Kidney capillary endothelial cell (primary cell): ENCODE measurements at regions not wholly inside any gene's neighbourhood (a gene's known extent, or its start where the extent isn't known, plus 50 kb on each side); places are given as distances from the start of the nearest gene placed in this dataset.

ENCODE experiments used
- DNase-seq: peaks from one replicate; pipeline ENCODE4 v3.0.0-alpha.2; 2018; ENCODE audit warnings: low spot score

DNA sequence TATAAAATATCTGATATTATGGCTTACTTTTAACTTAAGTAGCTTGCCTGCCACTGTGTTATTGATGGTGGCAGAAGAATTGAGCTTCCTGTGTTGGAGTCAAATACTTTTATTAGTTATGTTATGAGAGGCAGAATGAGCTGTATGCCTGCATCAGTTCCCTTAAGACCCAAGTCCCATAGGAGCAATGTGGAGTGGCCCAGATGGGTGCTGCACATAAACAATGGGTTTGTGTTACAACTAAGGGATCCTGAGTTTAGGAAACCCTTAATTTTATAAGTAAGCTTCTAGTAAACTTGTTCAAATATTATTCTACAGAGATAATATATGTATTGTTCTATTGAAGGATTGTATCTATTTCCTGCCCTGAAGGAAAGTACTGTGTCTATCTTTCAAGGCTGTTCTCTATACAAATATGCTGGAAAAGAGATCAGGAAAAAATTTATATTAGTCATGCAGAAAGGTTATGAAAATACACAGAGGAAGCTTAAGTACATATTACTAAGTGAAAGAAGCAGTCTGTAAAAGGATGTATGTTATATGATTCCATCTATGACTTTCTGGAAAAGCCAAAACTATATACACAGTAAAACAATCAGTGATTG is 2018.0 kb upstream of the PCDH20 start:
- no peak for DNase-seq

DNA sequence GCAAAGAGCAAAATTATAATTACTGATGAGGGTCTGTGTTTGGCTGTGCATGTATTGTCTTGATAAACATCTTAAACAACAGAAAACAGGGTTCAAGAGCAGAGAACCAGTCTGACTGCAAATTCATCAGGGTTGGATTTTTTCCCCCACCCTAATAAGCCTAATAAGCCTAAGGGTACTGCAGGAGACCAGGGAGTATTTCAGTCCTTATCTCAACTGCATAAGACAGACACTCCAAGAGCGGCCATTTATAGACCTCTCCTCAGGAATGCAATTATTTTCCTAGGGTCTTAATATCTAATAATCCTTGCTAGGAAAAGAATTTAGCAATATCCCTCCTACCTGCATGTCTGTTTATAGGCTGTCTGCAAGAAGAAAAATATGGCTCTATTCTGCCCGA is 2011.5 kb upstream of the PCDH20 start:
- DNase-seq: no peak

DNA sequence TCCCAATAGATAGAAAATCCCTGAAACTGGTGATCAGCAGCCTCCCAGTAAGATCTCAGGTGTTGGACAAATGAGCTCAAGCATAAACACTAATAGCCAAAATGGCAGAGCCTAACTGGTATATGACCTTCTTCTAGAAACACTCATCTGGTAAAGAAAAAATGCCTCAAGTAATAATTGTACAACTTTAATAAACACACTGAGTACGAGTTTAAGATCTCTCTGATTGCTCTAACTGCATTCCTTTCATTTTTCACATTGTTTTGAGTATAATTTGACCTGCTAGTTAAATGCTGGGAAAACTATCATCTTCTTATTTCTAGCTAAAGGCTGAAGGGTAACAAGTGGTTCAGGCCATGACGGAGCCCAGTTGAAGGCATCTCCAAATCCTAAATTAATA is 2009.5 kb upstream of the PCDH20 start:
- no peak for DNase-seq

DNA sequence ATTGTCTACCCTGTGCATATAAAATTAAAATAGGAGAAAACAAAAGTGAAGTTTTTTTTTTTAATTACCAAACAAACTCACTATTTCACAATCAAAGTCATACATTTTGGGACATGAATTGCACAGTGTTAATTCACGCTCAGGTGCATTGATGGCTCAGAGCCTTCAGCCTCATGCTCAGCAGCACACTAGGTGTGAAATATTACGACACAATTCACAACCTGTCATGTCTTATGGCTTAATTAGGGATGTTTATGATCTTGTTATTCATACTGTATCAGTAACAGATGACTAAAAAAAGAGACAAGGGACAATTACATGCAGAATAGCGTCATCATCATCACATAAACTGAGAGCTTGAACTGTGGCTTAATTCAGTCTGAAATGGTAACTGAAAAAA is 2005.5 kb upstream of the PCDH20 start:
- DNase-seq: no peak

DNA sequence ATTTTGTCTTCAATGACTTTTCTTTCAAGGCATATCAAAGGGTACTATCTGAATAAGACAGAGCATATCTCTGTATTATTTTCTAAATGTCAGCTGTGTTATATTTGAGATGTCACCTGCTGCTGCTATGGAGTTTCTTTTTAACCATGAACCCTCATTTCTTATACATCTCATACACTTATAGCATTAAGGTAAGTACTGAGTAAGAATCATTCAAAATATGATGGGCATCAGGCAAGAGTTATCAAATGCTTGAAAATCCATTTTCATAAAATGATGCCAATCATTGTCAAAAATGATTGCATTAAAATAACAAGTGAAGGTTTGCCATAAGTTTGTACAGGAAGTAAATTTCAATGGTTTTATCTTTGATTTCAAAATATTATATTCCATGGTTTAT is 2005.0 kb upstream of the PCDH20 start:
- no peak for DNase-seq

DNA sequence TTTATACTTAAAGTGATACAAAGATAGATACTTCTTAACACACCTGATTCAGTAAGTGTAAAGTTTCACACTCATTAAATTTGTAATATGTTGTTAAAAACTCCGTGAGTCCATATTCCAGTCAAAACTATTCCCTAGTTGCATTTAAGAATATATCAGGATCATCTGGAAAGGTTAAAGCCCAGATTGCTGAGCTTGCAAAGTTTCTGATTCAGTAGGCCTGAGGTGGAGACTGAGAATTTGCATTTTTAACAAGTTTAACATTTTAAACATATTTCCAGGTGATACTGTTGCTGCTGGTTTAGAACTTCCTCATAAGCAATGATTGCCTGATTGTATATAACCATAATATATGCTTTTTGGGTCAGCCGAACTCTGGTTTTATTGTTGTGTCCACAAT is 1998.6 kb upstream of the PCDH20 start:
- DNase-seq: no peak

DNA sequence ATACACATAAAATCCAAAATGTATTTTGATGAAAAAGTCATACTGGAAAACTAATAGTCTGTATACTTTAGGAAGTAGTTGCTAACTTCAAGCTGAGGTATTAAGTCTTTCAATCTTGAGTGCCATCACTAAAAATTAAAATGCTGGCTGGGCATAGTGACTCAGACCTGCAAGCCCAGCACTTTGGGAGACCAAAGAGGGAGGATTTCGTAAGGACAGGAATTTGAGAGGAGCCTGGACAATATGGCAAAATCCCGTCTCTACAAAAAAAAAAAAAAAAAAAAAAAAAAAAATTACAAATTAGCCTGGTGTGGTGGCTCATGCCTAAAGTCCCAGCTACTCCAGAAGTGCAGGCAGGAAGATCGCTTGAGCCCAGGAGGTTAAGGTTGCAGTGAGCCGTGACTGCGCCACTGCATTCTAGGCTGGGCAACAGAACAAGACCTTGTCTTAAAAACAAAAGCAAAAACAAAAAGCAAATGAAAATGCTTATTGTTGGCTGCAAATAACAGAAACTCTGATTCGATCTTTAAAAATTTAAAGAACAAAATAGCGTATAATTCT is 1994.2 kb upstream of the PCDH20 start:
- no peak for DNase-seq

DNA sequence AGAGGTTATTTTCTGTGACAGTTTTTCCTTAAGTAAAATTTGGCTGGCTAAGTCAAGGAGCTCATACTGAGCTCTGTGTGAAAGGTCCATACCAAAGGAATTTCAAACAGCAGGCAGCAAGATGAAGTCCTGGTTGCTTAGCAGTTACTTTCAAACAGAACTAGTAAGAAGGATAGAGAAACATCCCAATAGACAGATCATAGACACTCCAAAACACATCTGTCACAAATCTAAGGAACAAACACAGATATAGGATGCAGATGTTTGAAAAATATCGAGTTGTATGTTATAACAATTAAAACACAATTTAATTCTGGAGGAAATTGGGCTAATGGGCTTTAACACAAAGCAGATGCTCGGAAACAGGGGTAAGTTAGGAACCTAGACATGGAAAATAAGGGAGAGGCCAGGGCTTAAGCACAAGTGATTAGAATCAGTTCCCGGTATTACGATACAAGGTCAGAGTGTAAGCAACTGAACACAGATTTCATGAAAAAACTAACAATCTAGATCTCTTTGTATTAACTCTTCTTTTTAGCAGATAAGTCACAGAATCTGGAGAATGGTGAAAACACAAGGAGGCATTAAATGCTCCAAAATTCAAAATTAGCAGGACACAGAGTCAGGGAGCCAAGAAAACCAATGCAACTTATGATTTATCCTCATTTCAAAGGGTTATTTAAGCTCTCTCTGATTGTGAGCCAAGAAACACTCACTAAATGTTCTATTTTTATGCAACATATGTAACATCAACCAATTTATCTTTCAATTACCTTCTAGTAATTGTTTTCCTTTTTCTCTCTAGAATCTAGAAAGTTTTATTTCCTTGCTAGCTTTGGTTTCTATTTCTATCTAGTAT is 1992.9 kb upstream of the PCDH20 start:
- no peak for DNase-seq

DNA sequence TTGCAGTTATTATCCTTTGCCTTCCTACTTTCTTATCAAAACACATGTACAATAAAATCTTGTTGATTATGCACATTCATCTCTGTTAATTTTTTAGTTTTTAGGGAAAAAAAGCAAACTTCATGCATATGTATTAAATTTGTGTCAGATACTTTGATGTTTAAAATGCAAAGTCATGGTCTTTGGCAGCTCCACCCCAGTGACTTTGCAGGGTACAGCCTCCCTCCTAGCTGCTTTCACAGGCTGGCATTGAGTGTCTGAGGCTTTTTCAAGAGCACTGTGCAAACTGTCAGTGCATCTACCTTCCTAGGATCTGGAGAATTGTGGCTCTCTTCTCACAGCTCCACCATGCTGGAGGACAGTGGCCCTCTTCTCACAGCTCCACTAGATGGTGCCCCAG is 1988.1 kb upstream of the PCDH20 start:
- DNase-seq: no peak

DNA sequence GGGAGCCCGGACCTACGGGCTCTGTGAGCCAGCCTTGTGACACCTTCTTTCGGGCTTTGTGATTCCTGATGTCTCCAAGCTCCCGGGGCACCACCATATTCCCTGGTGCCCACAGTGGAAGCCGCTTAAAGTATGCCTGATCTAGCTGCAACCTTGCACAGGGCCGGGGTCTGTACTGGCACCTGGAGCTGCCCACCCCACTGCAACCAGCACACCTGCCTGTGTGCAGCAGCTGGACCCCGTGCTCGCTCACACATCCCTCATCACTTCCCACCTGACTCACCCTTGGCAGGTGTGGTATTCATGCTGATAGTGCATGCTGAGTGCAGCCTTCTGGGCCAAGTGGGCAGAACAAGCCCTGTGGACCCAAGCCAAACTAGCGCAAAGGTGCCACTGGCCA is 1981.1 kb upstream of the PCDH20 start:
- DNase-seq: no peak

DNA sequence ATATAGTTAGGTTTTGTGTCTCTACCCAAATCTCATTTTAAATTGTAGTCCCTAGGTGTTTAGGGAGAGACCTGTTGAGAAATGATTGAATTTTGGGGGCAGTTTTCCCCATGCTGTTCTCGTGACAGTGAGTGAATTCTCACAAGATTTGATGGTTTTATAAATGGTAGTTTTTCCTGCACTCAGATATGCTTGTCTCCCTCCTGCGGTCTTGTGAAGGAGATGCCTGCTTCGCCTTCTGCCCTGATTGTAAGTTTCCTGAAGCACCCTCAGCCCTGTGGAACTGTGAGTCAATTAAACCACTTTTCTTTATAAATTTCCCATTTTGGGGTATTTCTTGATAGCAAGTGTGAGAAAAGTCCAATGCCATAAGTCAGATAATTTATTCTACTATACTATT is 1977.5 kb upstream of the PCDH20 start:
- no peak for DNase-seq

DNA sequence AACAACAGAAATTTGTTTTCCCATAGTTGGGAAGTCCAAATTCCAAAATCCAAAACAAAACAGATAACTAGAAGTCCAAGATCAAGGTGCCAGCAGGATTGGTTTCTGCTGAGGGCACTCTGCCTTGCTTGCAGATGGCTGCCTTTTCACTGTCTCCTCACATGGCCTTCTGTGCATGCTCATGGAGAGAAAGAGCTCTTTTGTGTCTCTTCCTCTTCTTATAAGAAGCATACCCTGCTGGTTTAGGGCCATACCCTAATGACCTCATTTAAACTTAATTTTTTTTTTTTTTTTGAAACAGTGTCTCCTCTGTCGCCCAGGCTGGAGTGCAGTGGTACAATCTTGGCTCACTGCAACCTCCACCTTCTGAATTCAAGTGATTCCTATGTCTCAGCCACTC is 1974.1 kb upstream of the PCDH20 start:
- DNase-seq: no peak

DNA sequence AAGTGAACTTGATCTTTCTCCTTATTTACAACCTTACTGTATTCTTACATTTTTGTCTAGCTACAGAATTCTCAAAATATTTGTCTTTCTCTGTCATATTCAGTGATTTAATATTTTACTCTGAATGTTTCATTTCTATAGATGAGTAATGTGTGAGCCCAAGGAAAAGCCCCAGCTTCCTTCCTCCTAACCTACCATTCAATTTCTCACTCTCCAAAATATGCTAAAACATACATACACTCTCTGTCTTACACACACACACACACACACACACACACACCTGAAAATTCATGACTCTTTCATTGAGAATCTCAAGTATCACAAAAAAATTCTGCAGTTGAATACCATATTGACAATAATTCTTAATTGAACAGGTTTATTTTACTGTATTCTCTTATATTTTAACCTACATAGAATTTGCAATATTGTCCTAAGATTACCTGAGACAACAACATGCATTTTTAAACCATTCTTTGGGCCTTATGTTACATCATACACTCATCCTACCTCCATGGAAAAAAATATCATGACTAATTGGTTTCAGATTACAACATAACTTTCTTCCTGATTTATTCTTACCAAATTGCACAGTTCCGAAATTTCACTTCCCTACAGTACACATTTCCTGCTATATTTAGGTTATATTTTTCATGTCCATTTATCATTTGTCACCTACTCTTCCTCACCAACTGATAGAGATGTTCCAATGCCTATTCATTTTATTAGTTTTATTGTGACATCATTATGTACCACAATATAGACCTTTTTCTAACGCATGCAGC is 1965.6 kb upstream of the PCDH20 start:
- DNase-seq: no peak

DNA sequence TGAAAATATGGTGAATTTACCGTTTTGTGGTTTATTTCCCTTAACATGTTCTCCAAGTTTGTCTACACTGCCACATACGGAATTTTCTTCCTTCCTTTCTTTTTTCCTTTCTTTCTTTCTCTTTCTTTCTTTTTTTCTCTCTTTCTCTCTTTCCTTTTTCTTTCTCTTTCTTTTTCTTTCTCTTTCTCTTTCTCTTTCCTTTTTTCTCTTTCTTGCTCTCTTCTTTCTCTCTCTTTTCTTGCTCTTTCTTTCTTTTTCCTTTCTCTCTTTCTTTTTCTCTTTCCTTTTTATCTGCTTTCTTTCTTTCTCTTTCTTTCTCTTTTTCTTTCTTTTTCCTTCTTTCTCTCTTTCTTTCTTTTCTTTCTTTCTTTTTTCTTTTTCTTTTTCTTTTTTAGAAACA is 1962.3 kb upstream of the PCDH20 start:
- DNase-seq: no peak

DNA sequence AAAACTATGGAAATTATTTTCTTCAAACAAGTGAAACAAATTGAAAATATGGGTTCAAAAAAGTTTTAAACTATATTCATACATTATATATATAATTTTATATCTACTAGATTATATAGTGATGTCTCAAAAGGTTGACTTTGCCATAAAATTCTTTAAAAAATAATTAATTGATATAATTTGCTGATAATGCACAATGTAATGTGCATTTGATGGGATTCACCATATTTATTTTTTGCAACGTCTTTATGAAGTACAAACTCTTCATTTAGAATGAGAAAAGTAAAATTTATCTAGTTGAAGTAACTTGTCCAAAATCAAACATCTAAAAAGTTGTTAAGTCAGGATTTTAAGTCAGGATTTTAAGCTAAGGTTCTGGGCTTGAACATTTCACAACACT is 1954.5 kb upstream of the PCDH20 start:
- DNase-seq: no peak

DNA sequence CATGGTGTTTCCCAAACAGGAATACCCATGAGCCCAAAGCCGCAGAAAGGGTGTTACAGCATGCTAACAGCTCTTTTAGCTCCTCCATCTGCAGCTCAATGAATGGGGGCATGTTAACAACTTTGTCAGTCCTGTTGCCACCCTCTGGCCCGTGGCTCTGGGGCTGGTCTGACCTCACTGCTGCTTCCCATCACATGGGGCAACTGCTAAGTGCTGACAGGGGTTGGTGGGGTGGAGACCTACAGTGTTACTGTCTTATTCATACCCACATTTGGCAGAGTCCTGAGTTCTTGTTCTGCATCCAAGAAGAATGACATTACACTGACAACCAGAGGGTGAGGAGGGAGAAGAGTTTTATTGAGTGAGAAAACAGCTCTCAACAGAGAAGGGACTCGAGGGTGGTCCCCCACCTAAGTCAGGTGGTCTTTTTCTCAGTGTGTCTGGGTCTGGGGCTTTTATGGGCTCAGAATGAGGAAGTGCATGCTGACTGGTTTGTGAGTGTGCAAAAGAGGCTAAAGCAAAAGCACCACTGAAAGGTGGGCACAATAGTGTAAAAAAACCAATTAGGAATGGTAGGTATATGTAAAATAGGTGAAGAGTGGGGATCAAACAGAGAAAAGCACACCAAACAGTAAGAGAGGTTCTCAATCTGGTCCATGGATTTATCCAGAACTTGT is 1952.0 kb upstream of the PCDH20 start:
- DNase-seq: no peak

DNA sequence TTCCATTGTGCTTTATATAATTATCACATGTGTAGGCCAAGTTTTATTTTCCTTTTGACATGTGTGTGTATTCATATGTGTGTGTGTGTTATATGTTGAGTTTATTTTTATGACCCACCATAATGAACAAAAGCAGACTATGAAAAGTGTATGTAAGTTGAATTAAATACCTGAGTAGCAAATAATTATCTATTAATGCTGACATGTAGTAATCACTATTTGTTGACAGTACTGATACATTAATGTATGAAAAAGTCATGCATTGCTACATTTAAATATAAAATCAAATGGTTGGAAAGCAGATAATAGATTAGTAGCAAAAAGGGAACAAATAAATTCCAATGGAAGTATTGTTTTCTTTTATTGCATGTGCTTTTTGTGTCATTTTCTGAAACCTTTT is 1948.5 kb upstream of the PCDH20 start:
- DNase-seq: no peak

DNA sequence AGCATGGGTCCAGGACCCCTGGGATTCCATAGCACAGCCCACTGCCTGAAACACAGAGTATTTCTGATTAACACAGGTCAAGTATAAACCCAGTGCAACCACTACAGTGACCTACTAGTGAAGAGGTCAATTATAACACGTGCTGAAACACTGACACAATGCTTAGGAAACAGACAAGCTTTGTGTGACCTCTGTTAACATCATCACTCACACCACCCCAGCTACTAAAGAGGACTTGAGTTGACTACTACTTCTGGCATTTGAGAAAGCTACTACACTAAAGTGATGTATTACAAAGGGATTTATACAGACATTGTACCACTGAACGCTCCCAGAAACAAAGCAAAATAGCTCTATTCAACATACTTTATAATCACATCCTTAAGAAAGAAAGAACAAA is 1935.9 kb upstream of the PCDH20 start:
- DNase-seq: no peak

DNA sequence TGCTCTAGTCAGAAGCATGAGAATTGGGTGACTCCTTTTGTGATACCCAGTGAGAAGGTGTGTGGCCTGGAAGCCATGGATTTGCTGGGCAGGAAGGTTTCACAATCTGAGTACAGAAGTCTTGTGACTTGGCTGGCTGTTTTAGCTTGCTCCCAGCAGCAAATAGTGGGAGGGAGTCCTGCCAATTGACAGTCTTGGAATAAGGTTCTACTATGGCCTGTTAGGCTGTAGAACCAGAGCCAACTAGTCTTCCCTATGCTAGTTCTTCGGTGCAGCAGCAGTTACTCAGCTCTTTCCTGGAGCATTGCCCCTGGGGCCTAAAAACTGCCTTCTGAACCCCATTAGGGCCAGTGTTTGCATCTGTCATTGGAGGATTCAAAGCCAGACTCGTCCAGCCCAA is 1935.4 kb upstream of the PCDH20 start:
- DNase-seq: no peak

DNA sequence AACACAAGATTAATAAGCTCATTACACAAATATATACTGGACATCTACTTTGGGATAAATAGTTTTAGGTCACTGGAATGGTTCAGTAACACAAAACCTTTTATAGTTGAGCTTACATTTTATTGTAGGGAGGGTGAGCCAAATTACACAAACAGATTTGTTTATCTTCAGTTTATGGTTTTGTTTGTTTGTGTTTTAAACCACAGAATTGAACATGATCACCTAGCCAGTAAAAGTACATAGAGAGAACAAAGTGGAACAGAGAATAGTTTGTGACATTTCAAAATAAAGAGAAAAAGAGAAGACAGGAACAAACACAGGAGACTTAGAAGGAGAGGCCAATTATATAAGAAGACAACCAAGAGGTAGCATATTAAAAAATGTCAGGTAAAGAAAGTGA is 1930.2 kb upstream of the PCDH20 start:
- no peak for DNase-seq

DNA sequence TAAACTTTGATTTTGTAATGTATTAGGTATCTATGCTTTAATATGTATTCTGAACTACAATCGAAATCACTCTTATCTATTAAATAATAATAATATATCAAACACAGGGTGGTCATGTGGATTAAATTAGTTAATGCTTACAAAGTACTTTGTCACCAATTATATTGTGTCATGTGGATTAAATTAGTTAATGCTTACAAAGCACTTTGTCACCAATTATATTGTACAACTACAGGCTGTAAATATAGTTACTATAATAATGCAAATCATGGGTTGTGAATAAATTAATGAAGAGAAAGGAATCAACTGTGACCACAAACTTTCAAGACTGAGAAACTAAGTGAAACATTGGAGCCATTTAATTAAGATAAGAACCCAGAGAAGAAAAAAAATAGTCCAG is 1929.1 kb upstream of the PCDH20 start:
- DNase-seq: no peak

DNA sequence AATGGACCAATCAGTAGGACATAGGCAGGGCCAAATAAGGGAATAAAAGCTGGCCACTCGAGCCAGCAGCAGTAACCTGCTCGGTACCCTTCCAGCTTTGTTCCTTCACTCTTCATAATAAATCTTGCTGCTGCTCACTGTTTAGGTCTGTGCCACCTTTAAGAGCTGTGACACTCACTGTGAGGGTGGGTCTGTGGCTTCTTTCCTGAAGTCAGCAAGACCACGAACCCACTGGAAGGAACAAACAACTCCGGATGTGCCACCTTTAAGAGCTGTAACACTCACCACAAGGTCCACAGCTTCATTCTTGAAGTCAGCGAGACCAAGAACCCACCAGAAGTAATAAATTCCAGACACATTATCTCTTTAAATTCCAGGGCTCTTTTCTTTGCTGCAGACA is 1922.3 kb upstream of the PCDH20 start:
- no peak for DNase-seq
